Effector memory CD8-positive, alpha-beta T cell (primary cell): ENCODE measurements at regions not wholly inside any gene's neighbourhood (a gene's known extent, or its start where the extent isn't known, plus 50 kb on each side); places are given as distances from the start of the nearest gene placed in this dataset.

Experiments
- ATAC-seq: fragments of 150-1000 bp; cut with Tn5 transposase; replicated peaks from 2 replicates; pipeline ENCODE4 v1.10.0; 2021; ENCODE audit warnings: mild to moderate bottlenecking, moderate library complexity
- DNase-seq, 3 experiments: peaks; one replicate each; pipeline ENCODE4 v3.0.0; 2021
- H3K27ac Mint-ChIP-seq, 2 donors: one replicate each; pipeline ENCODE4 v1.8.0; 2022; ENCODE audit warnings: mild to moderate bottlenecking in 2 of 2, mixed read lengths in 2 of 2, moderate library complexity in 2 of 2
- H3K27me3 Mint-ChIP-seq, 2 donors: one replicate each; pipeline ENCODE4 v1.8.0; 2022; ENCODE audit warnings: mixed read lengths in 2 of 2
- H3K36me3 Mint-ChIP-seq: one replicate; pipeline ENCODE4 v1.8.0; 2022; ENCODE audit warnings: mild to moderate bottlenecking, moderate library complexity, mixed read lengths; ENCODE audit not compliant: insufficient read depth
- H3K4me1 Mint-ChIP-seq, 2 donors: one replicate each; pipeline ENCODE4 v1.8.0; 2022; ENCODE audit warnings: low read depth in 2 of 2, mixed read lengths in 2 of 2
- H3K4me3 Mint-ChIP-seq, 2 donors: one replicate each; pipeline ENCODE4 v1.8.0; 2022; ENCODE audit warnings: mild to moderate bottlenecking in 2 of 2, mixed read lengths in 2 of 2, moderate library complexity in 2 of 2
- H3K9me3 Mint-ChIP-seq, 2 donors: one replicate each; pipeline ENCODE4 v1.8.0; 2022; ENCODE audit warnings: mixed read lengths in 2 of 2

GRCh38 chr21:28769683-28770082 lies 223.0 kb downstream of the LTN1 start:
- H3K4me1 Mint-ChIP-seq: peaks cover 9 to 22% of the 10 kb centered on the region in 2 donors
- peaks cover 0 to 2% of the 10 kb centered on the region in 2 donors for H3K9me3 Mint-ChIP-seq
- H3K27ac Mint-ChIP-seq: no peak overlapping the region
- ATAC-seq: no peak
- no peaks in the 10 kb centered on the region for H3K27me3 Mint-ChIP-seq
- no peak for DNase-seq
- no peak overlapping the region for H3K4me3 Mint-ChIP-seq
- no peaks in the 10 kb centered on the region for H3K36me3 Mint-ChIP-seq

GRCh38 chr21:28768753-28769152 lies 223.9 kb downstream of the LTN1 start:
- peaks cover 9 to 27% of the 10 kb centered on the region in 2 donors for H3K4me1 Mint-ChIP-seq
- no peak for ATAC-seq
- H3K4me3 Mint-ChIP-seq: no peak overlapping the region
- DNase-seq: no peak
- H3K27me3 Mint-ChIP-seq: no peaks in the 10 kb centered on the region
- H3K36me3 Mint-ChIP-seq: no peaks in the 10 kb centered on the region
- no peak overlapping the region for H3K27ac Mint-ChIP-seq
- peaks cover 0 to 2% of the 10 kb centered on the region in 2 donors for H3K9me3 Mint-ChIP-seq

GRCh38 chr21:28767523-28767922 lies 225.2 kb downstream of the LTN1 start:
- DNase-seq: no peak
- Mint-ChIP-seq H3K9me3 (peaks cover 0 to 2% of the 10 kb centered on the region in 2 donors), H3K4me3 (no peak overlapping the region), H3K36me3 (no peaks in the 10 kb centered on the region), H3K4me1 (peaks cover 9 to 24% of the 10 kb centered on the region in 2 donors), H3K27me3 (no peaks in the 10 kb centered on the region), H3K27ac (no peak overlapping the region)
- ATAC-seq: no peak

GRCh38 chr21:28763809-28764418 lies 228.8 kb downstream of the LTN1 start:
- ATAC-seq: no peak
- Mint-ChIP-seq H3K4me3 (no peak overlapping the region), H3K27me3 (no peaks in the 10 kb centered on the region), H3K36me3 (no peaks in the 10 kb centered on the region), H3K9me3 (peaks cover 0 to 2% of the 10 kb centered on the region in 2 donors), H3K27ac (peak overlapping the region in 1 of 2 donors; percentile 65), H3K4me1 (peaks cover 5 to 23% of the 10 kb centered on the region in 2 donors)
- no peak for DNase-seq

- Mint-ChIP-seq H3K4me3 (no peak overlapping the region), H3K9me3 (peaks cover 0 to 2% of the 10 kb centered on the region in 2 donors), H3K36me3 (no peaks in the 10 kb centered on the region), H3K27ac (no peak overlapping the region), H3K4me1 (peaks cover 0 to 13% of the 10 kb centered on the region in 2 donors), H3K27me3 (no peaks in the 10 kb centered on the region)
- ATAC-seq (no peak), DNase-seq (no peak)
Measured at GRCh38 chr21:28762357-28762735, 230.3 kb downstream of the LTN1 start.

- Mint-ChIP-seq H3K27me3 (no peaks in the 10 kb centered on the region), H3K4me3 (no peak overlapping the region), H3K4me1 (peaks cover 0 to 8% of the 10 kb centered on the region in 2 donors), H3K9me3 (no peaks in the 10 kb centered on the region), H3K36me3 (no peaks in the 10 kb centered on the region), H3K27ac (no peak overlapping the region)
- DNase-seq (no peak), ATAC-seq (no peak)
Measured at GRCh38 chr21:28761674-28762356, 230.9 kb downstream of the LTN1 start.

GRCh38 chr21:28758883-28759242 lies 233.8 kb downstream of the LTN1 start:
- no peak overlapping the region for H3K4me3 Mint-ChIP-seq
- H3K9me3 Mint-ChIP-seq: no peaks in the 10 kb centered on the region
- DNase-seq: no peak
- H3K36me3 Mint-ChIP-seq: no peaks in the 10 kb centered on the region
- H3K4me1 Mint-ChIP-seq: peaks cover 2 to 10% of the 10 kb centered on the region in 2 donors
- no peak overlapping the region for H3K27ac Mint-ChIP-seq
- H3K27me3 Mint-ChIP-seq: no peaks in the 10 kb centered on the region
- no peak for ATAC-seq

GRCh38 chr21:28758042-28758882 lies 234.4 kb downstream of the LTN1 start:
- no peaks in the 10 kb centered on the region for H3K9me3 Mint-ChIP-seq
- H3K27ac Mint-ChIP-seq: no peak overlapping the region
- ATAC-seq: no peak
- H3K4me3 Mint-ChIP-seq: no peak overlapping the region
- H3K4me1 Mint-ChIP-seq: peaks cover 2 to 9% of the 10 kb centered on the region in 2 donors
- no peak for DNase-seq
- H3K36me3 Mint-ChIP-seq: no peaks in the 10 kb centered on the region
- H3K27me3 Mint-ChIP-seq: no peaks in the 10 kb centered on the region

GRCh38 chr21:28754862-28755261 lies 237.8 kb downstream of the LTN1 start:
- Mint-ChIP-seq H3K36me3 (peaks cover 5% of the 10 kb centered on the region), H3K4me3 (no peak overlapping the region), H3K27ac (peak overlapping the region in 1 of 2 donors; percentile 36), H3K9me3 (no peaks in the 10 kb centered on the region), H3K27me3 (no peaks in the 10 kb centered on the region), H3K4me1 (peaks cover 4 to 9% of the 10 kb centered on the region in 2 donors)
- no peak for DNase-seq
- ATAC-seq: no peak

- Mint-ChIP-seq H3K27ac (peak overlapping the region in 1 of 2 donors; percentile 29), H3K27me3 (no peaks in the 10 kb centered on the region), H3K4me1 (peaks cover 4 to 9% of the 10 kb centered on the region in 2 donors), H3K36me3 (peaks cover 5% of the 10 kb centered on the region), H3K9me3 (no peaks in the 10 kb centered on the region), H3K4me3 (no peak overlapping the region)
- DNase-seq (no peak), ATAC-seq (no peak)
Measured at GRCh38 chr21:28754127-28754611, 238.5 kb downstream of the LTN1 start.

GRCh38 chr21:28752131-28752530 lies 240.5 kb downstream of the LTN1 start:
- Mint-ChIP-seq H3K4me1 (peaks cover 4 to 5% of the 10 kb centered on the region in 2 donors), H3K27me3 (no peaks in the 10 kb centered on the region), H3K4me3 (no peak overlapping the region), H3K27ac (no peak overlapping the region), H3K36me3 (peaks cover 5% of the 10 kb centered on the region), H3K9me3 (no peaks in the 10 kb centered on the region)
- no peak for DNase-seq
- no peak for ATAC-seq

- Mint-ChIP-seq H3K9me3 (no peaks in the 10 kb centered on the region), H3K27me3 (no peaks in the 10 kb centered on the region), H3K4me1 (peaks cover 2 to 4% of the 10 kb centered on the region in 2 donors), H3K36me3 (peaks cover 5% of the 10 kb centered on the region), H3K27ac (peak overlapping the region in 1 of 2 donors; percentile 26), H3K4me3 (no peak overlapping the region)
- DNase-seq: no peak
- no peak for ATAC-seq
Measured at GRCh38 chr21:28751176-28751575, 241.5 kb downstream of the LTN1 start.

GRCh38 chr21:28750565-28750964 lies 242.1 kb downstream of the LTN1 start:
- no peaks in the 10 kb centered on the region for H3K27me3 Mint-ChIP-seq
- no peaks in the 10 kb centered on the region for H3K9me3 Mint-ChIP-seq

More at GRCh38 chr21:28750565-28750964, 242.1 kb downstream of the LTN1 start:
- peaks cover 5% of the 10 kb centered on the region for H3K36me3 Mint-ChIP-seq
- H3K4me3 Mint-ChIP-seq: no peak overlapping the region
- ATAC-seq: no peak
- DNase-seq: no peak
- H3K4me1 Mint-ChIP-seq: peaks cover 0 to 4% of the 10 kb centered on the region in 2 donors
- no peak overlapping the region for H3K27ac Mint-ChIP-seq
